HG02981 (cell line): ENCODE measurements at regions not wholly inside any gene's neighbourhood (a gene's known extent, or its start where the extent isn't known, plus 50 kb on each side); places are given as distances from the start of the nearest gene placed in this dataset.
"Not testable (repeated sequence)": the region's sequence is repeated elsewhere in the genome, so short reads cannot be mapped to it uniquely, and the experiment has no call there.

Source experiments
- ATAC-seq: cut with Tn5 transposase; IDR thresholded peaks from one replicate; pipeline ENCODE4 v1.9.1; 2021; ENCODE audit warnings: mild to moderate bottlenecking, moderate library complexity; ENCODE audit not compliant: unreplicated experiment

- ATAC-seq = no peak
These were observed 451.0 kb downstream of the RNF144A start for GRCh38 chr2:7368211-7368610.

DNA sequence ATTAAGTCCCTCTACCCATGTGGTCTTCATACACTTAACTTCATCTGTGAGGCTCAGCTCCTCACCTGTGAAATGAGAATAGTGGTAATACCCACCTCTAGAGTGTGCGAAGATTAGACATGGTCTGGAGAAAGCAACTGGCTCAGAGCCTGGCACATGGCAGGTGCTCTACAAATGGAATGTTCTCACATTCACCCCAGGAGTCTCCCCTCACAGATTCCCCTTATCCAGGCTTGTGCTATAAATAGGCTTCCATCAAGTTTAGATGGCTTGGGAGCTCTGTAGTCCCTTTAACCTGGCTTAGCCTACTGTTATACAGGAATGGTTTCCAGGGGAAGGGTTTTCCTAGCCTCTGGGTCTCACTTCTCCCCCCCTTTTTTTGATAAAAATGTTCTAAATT lies 455.9 kb downstream of the RNF144A start:
- ATAC-seq = no peak

- no peak for ATAC-seq
These were observed 458.7 kb downstream of the RNF144A start for GRCh38 chr2:7375901-7376300.

DNA sequence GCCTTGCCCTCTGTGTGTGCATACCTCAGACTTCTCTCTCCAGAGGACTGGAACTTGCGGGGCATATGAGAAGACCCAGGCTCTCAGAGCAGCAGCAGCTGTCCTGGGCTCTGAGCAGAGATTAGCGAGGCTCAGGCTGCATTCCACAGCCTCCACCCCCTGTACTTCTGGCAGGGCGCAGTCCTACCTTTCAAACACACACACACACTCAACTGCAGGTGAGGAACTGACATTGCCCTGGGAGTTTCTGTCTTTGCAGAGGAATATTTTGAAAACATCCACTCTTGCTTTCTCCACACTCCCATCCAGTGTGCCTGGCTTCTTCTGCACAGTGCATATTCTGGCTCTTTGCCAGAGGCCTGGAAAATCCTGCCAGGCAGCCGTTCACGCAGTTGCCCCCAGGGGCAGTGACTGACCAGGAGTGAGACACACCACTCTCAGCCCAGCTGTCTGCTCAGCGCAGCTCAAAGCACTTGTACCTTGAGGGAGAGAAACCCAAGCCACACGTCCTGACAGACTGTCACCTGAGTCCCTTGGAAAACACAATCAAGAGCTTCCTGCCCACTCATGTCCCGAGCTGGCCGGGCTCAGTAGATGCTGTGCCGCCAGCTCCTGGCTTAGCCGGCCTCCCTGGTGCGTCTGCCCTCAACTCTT lies 460.8 kb downstream of the RNF144A start:
- no peak for ATAC-seq

- ATAC-seq = no peak
These were observed 461.4 kb downstream of the RNF144A start for GRCh38 chr2:7378591-7378990.

DNA sequence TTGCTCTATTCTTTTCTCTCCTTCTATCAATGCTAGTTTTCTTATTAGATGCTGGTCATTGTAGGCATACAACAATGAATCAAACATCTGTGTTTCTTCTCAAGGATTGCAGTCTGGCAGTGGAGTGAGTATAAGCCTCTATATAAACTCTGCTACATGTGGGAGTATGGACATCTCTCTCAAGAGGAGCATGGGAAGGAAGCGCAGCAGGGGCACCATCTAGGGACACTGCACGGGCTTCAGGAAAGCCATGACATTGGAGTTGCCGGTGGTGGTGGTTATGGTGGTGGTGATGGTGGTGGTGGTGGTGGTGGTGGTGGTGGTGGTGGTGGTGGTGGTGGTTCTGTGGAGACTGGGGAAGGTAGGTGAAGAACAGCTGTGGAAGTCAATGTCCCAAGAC lies 462.6 kb downstream of the RNF144A start:
- ATAC-seq = no peak

DNA sequence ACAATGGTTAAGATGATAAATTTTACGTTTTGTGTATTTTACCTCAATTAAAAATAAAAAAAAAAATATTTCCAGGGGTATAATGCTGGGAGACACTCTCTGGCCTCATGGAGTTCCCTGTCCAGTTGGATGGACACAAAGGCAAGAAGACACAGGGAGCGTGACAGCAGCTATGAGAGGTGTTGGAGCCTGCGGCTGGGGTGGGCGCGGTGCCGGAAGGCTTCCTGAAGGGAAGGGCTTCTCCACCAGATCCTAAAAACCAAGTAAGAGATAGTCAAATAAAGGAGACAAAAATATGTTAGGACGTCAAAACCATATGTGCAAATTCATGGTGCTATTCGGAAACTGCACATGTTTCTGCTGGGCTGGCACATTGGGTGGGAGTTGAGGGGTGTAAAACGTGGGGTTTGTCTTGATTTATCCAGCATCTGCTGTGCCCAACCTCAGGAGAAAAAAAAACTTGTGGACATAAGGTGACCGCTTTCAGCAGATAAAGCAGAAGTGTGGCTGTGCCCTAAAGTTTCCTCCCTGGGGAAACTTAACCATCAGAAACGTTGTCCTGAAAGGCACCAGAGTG lies 467.6 kb downstream of the RNF144A start:
- no peak for ATAC-seq

DNA sequence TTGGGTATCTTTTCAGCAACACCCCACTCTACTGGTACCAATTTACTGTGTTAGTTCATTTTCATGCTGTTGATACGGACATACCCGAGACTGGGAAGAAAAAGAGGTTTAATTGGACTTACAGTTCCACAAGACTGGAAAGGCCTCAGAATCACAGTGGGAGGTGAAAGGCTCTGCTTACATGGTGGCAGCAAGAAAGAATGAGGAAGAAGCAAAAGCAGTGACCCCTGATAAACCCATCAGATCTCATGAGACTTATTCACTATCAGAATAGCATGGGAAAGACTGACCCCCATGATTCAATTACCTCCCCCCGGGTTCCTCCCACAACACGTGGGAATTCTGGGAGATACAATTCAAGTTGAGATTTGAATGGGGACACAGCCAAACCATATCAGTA lies 473.1 kb downstream of the RNF144A start:
- ATAC-seq = not testable (repeated sequence)

- ATAC-seq = no peak
These were observed 475.0 kb downstream of the RNF144A start for GRCh38 chr2:7392076-7392787.

GRCh38 chr2:7394195-7394594 lies 477.0 kb downstream of the RNF144A start:
- no peak for ATAC-seq

DNA sequence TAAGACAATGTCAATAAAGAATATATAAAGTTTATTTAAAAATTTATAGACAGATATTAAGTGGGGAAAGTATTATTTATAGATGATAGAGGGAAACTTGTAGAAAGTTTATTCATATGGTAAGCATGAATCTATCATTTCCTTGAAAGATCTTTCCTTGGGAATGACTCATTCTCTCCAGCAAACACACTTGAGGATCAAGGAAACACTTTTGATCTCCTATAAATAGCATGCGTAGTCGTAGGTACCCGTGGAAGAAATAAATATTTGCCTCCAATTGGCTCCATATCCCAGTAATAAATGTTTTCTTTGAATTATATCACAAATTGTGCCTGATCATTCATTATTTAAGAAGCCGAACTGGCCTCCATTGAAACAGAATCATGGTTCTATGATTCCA lies 483.4 kb downstream of the RNF144A start:
- no peak for ATAC-seq

DNA sequence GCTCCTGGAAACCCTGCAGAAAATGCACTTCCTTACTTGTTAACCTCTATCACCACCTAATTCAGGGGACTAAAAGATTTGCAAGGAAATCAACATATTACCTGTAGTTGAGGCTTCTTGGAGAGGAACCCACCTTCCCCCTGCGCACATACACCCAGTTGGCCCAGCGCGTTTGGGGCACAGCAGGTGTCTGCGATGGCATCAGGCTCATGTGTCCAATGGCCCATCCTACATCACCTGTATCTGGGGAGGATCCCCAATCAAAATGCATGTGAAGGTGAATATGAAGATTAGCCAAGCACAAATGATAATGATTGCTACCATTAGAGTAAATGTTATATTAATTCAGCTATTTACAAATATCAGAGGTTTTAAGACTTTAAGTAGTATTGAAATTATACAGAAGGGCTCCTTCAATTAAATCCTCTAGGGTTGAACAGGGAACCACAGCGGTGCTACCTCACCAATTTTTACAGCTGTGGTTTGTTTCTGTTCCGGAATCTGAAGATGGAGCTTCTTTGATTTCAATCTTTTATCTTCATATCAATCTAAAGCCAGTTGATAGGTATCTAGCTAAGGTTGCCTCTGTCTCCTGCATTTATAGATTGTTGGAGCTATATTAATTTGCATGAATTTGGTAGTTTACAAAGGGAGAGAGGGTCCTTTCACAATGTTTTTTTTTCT lies 486.0 kb downstream of the RNF144A start:
- no peak for ATAC-seq

DNA sequence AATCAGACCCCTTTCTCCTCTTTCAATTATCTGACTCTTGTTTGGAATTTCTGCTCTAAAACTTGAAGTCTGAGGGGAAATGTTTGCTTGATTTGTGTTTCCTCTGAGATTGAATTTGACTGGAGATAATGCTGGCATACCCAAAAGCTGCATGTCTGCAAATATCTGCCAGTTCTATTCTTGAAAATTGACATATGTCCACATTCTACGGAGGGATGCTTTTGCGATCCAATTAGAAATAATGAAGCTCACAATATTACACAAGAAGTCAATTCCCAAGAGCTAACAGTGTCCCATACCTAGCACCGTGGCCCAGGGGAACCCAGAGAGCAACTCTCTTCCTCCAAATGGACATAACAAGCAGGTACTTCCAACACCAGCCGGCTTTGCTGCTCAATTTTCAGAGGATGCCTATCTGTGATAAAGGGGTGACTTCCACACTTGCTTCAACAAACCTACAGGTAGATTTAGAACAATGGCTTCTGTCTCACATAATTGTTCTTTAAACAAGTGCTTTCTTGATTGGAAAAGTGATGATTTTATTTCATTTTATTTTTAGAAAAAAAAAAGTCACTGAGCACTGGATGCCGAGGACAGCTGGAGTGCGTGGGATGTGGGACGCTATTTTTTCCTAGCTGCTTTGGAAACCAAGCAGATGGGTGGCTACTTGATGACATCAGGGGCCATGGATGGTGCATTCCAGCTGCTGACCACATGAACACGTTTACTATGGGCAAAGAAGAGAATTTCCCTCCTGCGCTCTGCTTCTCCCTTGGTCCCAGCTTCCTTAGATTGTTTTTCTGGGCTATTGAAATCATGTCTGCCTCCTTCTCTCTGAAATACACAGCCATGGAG lies 488.9 kb downstream of the RNF144A start:
- ATAC-seq = no peak

DNA sequence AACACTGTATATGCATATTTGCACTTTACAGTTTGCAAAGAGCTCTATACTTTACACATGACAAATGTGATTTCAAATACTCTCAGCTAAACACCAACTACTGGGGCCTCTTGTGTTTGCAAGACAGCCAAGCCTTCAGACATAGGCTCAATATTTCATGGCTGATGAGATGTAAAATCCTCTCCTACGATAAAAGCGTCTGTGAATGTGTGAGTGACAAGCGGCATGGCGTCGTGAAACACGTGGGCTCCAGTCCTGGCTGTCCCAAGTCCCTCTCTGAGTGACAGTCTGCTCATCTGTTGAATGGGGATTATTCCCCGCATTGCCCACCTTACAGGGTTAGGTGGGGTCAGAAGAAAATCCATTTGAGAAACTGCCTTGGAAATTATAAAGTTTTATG lies 489.8 kb downstream of the RNF144A start:
- ATAC-seq = no peak

GRCh38 chr2:7407906-7408680 lies 490.9 kb downstream of the RNF144A start:
- no peak for ATAC-seq

DNA sequence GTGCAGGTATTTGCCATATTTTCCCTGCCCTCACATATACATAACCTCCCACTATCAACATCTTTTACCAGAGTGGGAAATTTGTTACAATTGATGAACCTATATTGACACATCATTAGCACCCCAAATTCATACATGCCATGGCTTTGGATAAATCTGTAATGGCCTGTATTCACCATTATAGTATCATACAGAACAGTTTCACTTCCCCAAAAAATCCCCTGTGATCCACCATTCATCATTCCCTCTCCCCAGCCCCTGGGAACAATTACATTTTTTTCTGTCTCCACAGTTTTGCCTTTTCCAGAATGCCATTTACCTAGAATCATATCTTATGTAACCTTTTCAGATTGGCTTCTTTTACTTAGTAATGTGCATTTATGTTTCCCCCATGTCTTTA lies 494.5 kb downstream of the RNF144A start:
- no peak for ATAC-seq

GRCh38 chr2:7417845-7418742 lies 500.9 kb downstream of the RNF144A start:
- ATAC-seq = no peak

- ATAC-seq = no peak
These were observed 502.0 kb downstream of the RNF144A start for GRCh38 chr2:7419186-7419585.

DNA sequence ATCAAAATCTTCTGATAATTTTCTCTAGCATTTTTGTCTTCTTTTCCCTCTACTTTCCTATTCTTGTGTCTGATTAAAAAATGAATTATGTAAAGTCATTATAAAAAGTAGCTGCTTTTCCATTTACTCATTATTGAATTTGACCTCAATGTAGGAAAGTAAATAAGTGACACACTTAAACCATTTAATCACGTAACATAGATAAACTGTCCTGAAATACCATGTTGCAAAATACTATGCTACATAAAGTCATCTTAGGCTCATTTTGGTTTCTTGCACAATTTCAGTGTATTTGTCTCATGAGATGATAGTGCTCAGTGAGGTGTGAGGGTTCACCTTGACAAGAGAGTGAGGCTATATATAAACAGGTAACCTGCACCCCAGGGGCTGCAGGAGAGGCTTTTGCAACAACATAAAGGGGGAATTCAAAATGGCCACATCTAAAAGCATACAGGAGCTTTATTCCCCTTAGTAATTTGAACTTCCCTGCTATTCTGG lies 502.7 kb downstream of the RNF144A start:
- ATAC-seq = no peak
